ENCODE measurements at regions not wholly inside any gene's neighbourhood (a gene's known extent, or its start where the extent isn't known, plus 50 kb on each side); places are given as distances from the start of the nearest gene placed in this dataset.
"Not testable (repeated sequence)": the region's sequence is repeated elsewhere in the genome, so short reads cannot be mapped to it uniquely, and the experiment has no call there.

DNA sequence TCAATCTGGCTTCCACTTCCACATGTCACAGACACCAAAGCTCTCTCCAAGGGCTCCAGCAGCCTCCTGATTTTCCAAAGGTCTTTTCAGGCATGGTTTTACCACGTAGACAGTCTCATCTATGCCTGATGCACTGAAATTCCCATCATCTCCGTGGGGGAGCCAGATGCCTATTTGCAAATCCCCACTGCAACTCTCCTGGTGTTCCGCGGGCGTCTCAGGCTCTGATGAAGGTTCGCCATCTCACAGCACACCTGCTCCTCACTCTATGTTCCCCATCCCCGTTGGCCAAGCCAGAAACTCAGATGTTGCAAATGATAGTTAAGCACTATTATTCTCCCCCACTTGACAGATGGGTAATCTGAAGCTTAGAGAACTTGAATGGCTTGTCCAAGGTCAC, 929.4 kb downstream of the SPATA31A6 start:
- H3K36me3 ChIP-seq (ENCODE audit: control insufficient read depth, insufficient read depth, low read length); H3K9me1 ChIP-seq (ENCODE audit: insufficient read depth, low read length); H2AK9ac ChIP-seq (replicated peaks; ENCODE audit: low read depth, low read length, poor library complexity); H2BK120ac ChIP-seq (ENCODE audit: low read depth, low read length); H3K4ac ChIP-seq (ENCODE audit: low read depth, low read length); H4K91ac ChIP-seq (ENCODE audit: insufficient read depth, low read depth, low read length); BruUV-seq (replicated peaks); H3K9me3 ChIP-seq (ENCODE audit: control insufficient read depth, insufficient read depth, low read length); H3K27ac ChIP-seq (ENCODE audit: insufficient read depth, low read length); H3K18ac ChIP-seq (ENCODE audit: low read depth, low read length); in situ Hi-C loops (cut with MboI; ENCODE audit: low sequenced_read_pairs); ATAC-seq (ENCODE audit: low read depth); H3K4me2 ChIP-seq (ENCODE audit: low read depth, low read length); H2AK5ac ChIP-seq (ENCODE audit: low read depth, low read length); H3K79me1 ChIP-seq (ENCODE audit: low read depth in 1 of 2, low read length in 2 of 2); H4K20me1 ChIP-seq (ENCODE audit: insufficient read depth, low read length); H3K4me1 ChIP-seq (ENCODE audit: control insufficient read depth, insufficient read depth, low read length); H3K23ac ChIP-seq (ENCODE audit: low read depth, low read length); H4K5ac ChIP-seq (ENCODE audit: low read depth, low read length); H2BK15ac ChIP-seq (ENCODE audit: low read depth, low read length); H3K9ac ChIP-seq (ENCODE audit: low read depth, low read length); H3K56ac ChIP-seq (ENCODE audit: extremely low read depth, insufficient read depth, low read length); H2AFZ ChIP-seq (replicated peaks; ENCODE audit: low read length, poor library complexity); H4K8ac ChIP-seq (ENCODE audit: low read depth in 2 of 2, low read length in 2 of 2); POLR2A ChIA-PET (ENCODE audit: unreplicated experiment); H3K14ac ChIP-seq (replicated peaks; ENCODE audit: low read depth, low read length); intact Hi-C loops (cut with micrococcal nuclease); H3K4me3 ChIP-seq (ENCODE audit: insufficient read depth, low read depth, low read length); H2BK5ac ChIP-seq (ENCODE audit: low read depth, low read length, poor library complexity, severe bottlenecking); CTCF ChIA-PET; H2BK20ac ChIP-seq (ENCODE audit: low read depth, low read length); H3K27me3 ChIP-seq (ENCODE audit: control insufficient read depth, insufficient read depth, low read length); DNase-seq; dilution Hi-C loops (cut with HindIII; ENCODE audit: low sequenced_read_pairs, unreplicated experiment): not testable (repeated sequence)
- 0% methylated on average over 1 of the region's 7 CpGs; no CpG with 5 or more reads in 1 of the 2 experiments for WGBS, 2 experiments (ENCODE audit: extremely low coverage in 2 of 2, insufficient read length in 1 of 2)

DNA sequence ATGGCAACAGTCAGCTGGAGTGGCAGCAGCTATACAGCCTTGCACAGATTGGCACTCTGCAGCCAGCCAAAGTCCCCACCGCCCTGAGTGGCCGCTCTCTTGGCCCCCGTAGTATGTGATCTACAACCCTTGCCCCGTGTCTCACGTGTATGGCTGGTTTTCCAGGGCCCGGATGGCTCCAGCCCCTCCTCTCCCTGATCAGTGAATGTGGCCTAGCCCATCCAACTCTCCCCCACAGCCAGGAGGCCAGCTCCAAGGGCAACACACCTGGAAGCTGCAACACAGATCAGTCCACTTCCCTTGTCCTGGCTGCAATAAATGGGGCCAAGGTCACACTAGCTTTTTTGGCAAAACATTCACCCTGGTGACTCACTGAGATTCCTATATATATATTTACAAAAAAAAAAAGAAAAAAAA, 932.4 kb downstream of the SPATA31A6 start:
- H3K9me1 ChIP-seq (ENCODE audit: insufficient read depth, low read length); CTCF ChIA-PET; in situ Hi-C loops (cut with MboI; ENCODE audit: low sequenced_read_pairs); H2AFZ ChIP-seq (replicated peaks; ENCODE audit: low read length, poor library complexity); BruUV-seq (replicated peaks); DNase-seq; H3K56ac ChIP-seq (ENCODE audit: extremely low read depth, insufficient read depth, low read length); H2BK5ac ChIP-seq (ENCODE audit: low read depth, low read length, poor library complexity, severe bottlenecking); H4K20me1 ChIP-seq (ENCODE audit: insufficient read depth, low read length); H3K4me1 ChIP-seq (ENCODE audit: control insufficient read depth, insufficient read depth, low read length); intact Hi-C loops (cut with micrococcal nuclease); H3K9ac ChIP-seq (ENCODE audit: low read depth, low read length); H3K4me3 ChIP-seq (ENCODE audit: insufficient read depth, low read depth, low read length); ATAC-seq (ENCODE audit: low read depth); H2AK9ac ChIP-seq (replicated peaks; ENCODE audit: low read depth, low read length, poor library complexity); H3K4me2 ChIP-seq (ENCODE audit: low read depth, low read length); H2BK20ac ChIP-seq (ENCODE audit: low read depth, low read length); H3K36me3 ChIP-seq (ENCODE audit: control insufficient read depth, insufficient read depth, low read length); H3K9me3 ChIP-seq (ENCODE audit: control insufficient read depth, insufficient read depth, low read length); H2BK15ac ChIP-seq (ENCODE audit: low read depth, low read length); H3K79me1 ChIP-seq (ENCODE audit: low read depth in 1 of 2, low read length in 2 of 2); POLR2A ChIA-PET (ENCODE audit: unreplicated experiment); H3K23ac ChIP-seq (ENCODE audit: low read depth, low read length); H4K91ac ChIP-seq (ENCODE audit: insufficient read depth, low read depth, low read length); H4K5ac ChIP-seq (ENCODE audit: low read depth, low read length); H2BK120ac ChIP-seq (ENCODE audit: low read depth, low read length); H4K8ac ChIP-seq (ENCODE audit: low read depth in 2 of 2, low read length in 2 of 2); H3K18ac ChIP-seq (ENCODE audit: low read depth, low read length); H2AK5ac ChIP-seq (ENCODE audit: low read depth, low read length); H3K4ac ChIP-seq (ENCODE audit: low read depth, low read length); dilution Hi-C loops (cut with HindIII; ENCODE audit: low sequenced_read_pairs, unreplicated experiment); H3K27ac ChIP-seq (ENCODE audit: insufficient read depth, low read length); H3K14ac ChIP-seq (replicated peaks; ENCODE audit: low read depth, low read length); H3K27me3 ChIP-seq (ENCODE audit: control insufficient read depth, insufficient read depth, low read length): not testable (repeated sequence)
- WGBS, 2 experiments (ENCODE audit: extremely low coverage in 2 of 2, insufficient read length in 1 of 2): 69% methylated on average over 3 of the region's 6 CpGs; no CpG with 5 or more reads in 1 of the 2 experiments
